ENCODE measurements at regions not wholly inside any gene's neighbourhood (a gene's known extent, or its start where the extent isn't known, plus 50 kb on each side); places are given as distances from the start of the nearest gene placed in this dataset.

GRCh38 chr7:41346878-41347277 lies 356.0 kb downstream of the INHBA start:
- no peak for DNase-seq (ENCODE audit: low spot score)

DNA sequence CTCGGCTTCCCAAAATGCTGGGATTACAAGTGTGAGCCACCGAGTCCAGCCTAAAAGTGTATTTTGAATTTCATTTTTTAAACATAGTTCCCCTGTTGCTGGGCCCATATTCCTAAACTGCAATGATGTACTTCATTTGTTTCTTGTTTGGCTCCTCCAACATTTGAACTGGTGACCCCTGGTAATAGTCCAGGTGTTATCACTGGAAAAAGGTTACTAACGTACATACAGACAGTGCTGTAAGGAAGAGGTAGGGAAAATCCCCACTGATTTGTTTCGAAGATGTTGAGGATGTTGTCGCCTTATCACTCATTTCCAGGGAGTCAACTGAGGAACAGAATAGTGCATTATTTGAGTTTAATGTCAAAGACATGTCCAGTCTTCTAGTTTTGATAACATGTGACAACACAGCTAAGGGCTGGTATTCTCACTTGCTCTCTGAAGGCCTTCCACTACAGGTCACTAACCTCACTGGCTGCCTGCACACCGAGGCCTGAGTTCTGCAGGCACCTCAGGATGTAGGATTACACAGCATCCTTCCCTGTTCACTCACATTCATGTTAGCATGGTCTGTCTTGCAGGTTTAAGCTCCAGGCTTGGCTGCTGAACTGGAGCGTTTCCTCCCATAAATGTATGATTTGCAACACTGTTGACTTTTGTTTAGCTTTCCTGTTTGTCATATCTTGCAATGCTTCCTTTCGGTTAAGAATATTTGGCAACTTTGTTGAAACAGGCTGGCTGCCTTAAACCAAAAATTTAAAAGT lies 362.8 kb downstream of the INHBA start:
- DNase-seq (ENCODE audit: low spot score): no peak

DNA sequence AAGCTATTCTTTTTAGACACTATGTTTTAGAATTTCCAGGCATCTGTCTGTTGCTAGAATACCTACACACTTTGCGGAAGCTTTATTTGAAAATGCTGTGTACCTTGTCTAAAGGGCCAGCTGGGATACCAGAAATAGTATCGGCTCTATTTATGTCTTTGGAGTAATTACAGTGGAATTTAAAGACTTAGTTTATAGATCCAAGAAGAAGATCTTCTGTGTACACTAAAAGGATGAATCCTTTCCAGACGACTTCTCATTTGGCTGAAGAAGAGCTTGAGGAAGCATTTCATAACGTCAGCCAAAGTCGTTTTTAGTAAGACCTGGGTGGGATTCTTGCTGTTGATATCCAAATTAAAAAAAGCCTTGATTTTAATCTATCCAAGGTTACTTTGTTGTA lies 365.9 kb downstream of the INHBA start:
- no peak for DNase-seq (ENCODE audit: low spot score)

DNA sequence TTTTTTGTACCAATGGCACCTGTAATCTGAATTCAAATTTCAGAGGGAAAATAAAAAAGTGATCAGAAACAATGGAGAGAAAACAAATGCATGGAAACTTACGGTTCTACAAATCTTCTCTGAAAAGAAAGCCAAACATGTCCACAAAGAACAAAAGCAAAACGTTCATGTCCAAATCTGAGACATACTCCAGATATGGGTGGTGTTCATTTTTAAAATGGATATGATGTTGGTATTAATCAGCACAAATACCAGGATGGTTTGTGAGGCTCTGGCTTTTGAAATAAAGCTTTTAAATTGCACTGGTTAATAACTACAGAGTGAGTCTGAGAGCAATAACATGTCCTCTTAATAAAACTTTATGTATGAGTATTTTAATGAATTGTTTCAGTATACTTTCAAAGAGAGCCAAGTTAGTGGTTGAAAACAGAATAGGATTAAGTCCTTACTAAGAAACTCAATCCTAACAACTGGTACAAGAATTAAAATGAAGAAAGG lies 366.4 kb downstream of the INHBA start:
- DNase-seq (ENCODE audit: low spot score): no peak

- no peak for DNase-seq (ENCODE audit: low spot score)
These were observed 368.6 kb downstream of the INHBA start for GRCh38 chr7:41334071-41334862.

DNA sequence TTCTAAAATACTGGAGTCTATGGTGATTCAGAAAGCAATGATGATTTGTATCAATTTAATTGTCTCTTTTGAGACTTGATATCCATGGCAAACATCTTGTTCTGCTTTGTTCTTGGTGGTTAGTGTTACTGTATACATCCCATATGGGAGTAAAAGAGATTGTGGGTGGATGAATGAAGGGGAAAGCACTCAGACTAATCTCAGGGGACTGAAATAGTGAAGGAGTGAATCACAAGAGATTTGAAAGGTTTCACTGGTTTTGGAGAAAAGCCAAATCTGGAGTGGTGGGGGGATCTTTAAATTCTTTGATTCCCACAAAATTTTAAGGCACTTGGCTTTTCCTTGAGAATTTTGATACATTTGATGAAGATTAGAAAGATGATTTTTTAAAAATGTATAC lies 369.4 kb downstream of the INHBA start:
- no peak for DNase-seq (ENCODE audit: low spot score)

- no peak for DNase-seq (ENCODE audit: low spot score)
These were observed 371.7 kb downstream of the INHBA start for GRCh38 chr7:41331194-41331593.

DNA sequence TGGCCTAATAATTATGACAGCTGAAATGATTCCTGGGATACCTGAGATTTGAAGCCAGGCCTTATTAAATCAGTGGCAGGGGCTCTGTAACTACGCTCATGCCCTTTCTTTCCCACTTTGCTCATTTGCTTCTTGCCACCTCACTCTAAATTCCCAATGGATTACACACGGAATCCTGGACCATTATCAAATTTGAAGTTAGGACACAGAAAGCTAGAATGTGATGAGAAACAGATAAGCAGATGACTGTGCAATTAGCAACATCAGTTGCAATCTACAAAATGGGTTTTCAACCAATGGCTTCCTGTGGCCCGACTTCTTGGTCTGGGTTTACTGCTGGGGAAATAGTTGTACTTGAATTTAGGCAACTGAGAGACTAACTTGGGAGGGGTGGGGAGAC lies 374.3 kb downstream of the INHBA start:
- no peak for DNase-seq (ENCODE audit: low spot score)

- DNase-seq (ENCODE audit: low spot score): peak; percentile 47
These were observed 374.8 kb downstream of the INHBA start for GRCh38 chr7:41328131-41328530.

DNA sequence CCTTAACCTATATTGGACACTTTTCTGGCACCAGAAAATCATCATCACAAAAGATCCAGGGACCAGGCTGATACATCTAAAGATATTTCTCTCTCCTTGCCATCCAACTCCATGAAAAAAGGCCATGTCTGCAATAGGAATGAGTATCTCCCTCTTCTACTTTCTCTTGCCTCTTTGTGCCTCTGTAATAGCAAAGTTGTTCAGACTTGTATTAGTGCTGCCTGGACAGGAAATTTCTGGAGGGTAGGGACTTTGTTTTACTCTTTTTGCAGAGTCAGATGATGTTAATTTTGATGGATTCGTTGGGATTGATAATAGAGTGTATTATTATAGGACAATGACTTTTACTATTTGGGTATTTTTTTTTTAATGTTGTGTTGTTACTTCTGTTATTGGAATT lies 376.3 kb downstream of the INHBA start:
- DNase-seq (ENCODE audit: low spot score): no peak

- DNase-seq (ENCODE audit: low spot score): no peak
These were observed 379.1 kb downstream of the INHBA start for GRCh38 chr7:41323806-41324205.

GRCh38 chr7:41319581-41319980 lies 383.3 kb downstream of the INHBA start:
- no peak for DNase-seq (ENCODE audit: low spot score)

GRCh38 chr7:41316410-41316809 lies 386.5 kb downstream of the INHBA start:
- DNase-seq (ENCODE audit: low spot score): no peak

- DNase-seq (ENCODE audit: low spot score): no peak
These were observed 387.1 kb downstream of the INHBA start for GRCh38 chr7:41315764-41316163.

- no peak for DNase-seq (ENCODE audit: low spot score)
These were observed 389.7 kb downstream of the INHBA start for GRCh38 chr7:41313171-41313570.

DNA sequence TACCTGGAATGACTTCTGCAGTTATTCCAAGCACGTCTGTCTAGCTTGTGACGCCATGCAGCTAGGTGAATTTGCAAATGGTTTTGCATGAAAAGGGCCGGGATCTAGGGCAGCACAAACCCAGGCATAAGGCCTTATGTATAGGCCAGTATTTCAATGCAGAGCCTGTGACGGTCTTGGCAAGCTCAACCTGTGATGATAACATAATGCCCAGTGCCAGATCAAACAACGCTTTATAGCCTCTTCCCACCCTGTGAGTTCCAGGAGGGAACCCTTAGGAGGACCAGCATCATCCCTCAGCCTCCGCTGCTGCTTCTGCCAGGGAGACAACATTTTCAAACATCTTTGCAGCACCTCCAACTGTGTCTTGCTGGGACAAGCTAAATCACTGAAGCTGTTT lies 390.7 kb downstream of the INHBA start:
- DNase-seq (ENCODE audit: low spot score): no peak

DNA sequence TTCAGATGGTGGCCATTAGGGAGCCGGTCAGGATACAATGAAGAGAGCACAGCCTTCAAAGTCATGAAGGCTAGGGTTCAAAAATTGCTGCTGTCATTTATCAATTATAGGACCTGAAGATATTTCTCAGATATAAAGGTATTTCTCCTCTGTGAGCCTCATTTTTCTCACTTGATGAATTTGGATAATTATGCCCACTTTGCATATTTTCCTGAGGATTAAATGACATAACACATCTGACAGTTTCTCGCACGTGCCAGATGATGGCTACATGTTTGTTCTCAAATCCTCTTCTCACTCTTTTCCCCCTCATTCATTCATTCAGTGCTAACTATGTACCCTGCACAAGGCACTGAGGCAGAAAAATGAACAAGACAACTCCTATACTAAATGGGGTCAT lies 391.6 kb downstream of the INHBA start:
- no peak for DNase-seq (ENCODE audit: low spot score)

DNA sequence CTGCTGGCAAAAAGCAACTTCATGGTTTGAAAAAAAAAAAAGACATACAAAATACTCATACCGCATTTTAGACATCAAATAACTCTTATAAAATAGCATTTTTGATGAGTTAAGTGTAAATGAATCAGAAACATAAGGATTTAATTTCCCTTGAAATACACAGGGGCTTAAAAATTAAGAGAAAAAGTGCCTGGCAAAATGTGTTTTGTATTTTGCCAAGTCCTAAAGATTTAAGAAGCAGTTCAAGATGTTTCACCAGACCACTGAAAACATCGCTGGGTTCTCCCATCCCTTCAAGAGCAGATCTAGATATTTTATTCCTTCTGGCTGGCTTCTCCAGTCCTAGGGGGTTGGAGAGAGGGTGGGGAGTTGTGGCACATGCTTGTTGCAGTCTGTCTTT lies 396.4 kb downstream of the INHBA start:
- no peak for DNase-seq (ENCODE audit: low spot score)

- no peak for DNase-seq (ENCODE audit: low spot score)
These were observed 397.9 kb downstream of the INHBA start for GRCh38 chr7:41305001-41305400.

DNA sequence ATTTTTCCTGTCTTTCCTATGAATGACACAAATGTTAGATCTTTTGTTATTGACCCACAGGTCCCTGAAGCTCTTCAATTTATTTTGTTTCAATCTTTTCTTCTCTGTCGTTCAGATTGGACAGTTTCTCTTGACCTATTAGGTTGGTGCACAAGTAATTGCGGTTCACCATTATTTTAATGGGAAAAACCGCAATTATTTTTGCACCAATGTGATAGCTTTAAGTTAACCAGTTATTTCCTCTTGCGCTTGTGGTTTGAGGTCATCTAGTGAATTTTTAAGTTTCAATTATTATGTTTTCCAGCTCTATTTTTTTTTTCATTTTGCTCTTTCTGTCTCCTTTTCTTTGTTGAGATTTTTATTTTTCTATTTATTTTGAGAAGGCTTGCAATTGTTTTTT lies 399.2 kb downstream of the INHBA start:
- DNase-seq (ENCODE audit: low spot score): no peak

DNA sequence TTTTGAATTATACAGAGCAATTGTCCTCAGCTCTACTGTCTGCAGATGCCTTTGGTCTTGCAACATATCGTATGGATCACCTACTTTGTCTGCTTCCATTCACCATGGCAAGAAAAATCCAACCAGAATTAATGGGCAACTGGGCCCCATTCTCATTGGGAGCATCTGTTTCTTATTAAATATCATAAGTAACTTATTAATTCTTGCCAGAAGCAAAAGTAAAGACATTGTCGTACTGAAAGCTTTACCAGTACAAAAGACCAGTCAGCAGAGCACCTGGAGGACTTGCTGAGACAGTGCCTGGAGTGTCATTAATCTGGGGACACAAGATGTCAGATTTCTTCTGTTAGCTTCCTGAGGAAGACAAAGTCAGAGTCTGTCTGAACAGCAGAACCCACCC lies 404.5 kb downstream of the INHBA start:
- no peak for DNase-seq (ENCODE audit: low spot score)

- no peak for DNase-seq (ENCODE audit: low spot score)
These were observed 405.7 kb downstream of the INHBA start for GRCh38 chr7:41297166-41297565.

GRCh38 chr7:41295455-41295815 lies 407.5 kb downstream of the INHBA start:
- DNase-seq (ENCODE audit: low spot score): no peak

Measured in AG20443 (cell line).